HG03575 (cell line): ENCODE measurements at regions not wholly inside any gene's neighbourhood (a gene's known extent, or its start where the extent isn't known, plus 50 kb on each side); places are given as distances from the start of the nearest gene placed in this dataset.
A peak's percentile ranks its signal among the peaks of the same experiment; 100 is the strongest.
"Not testable (repeated sequence)": the region's sequence is repeated elsewhere in the genome, so short reads cannot be mapped to it uniquely, and the experiment has no call there.

Experiments
- ATAC-seq: cut with Tn5 transposase; IDR thresholded peaks from one replicate; pipeline ENCODE4 v1.9.1; 2021; ENCODE audit not compliant: unreplicated experiment, insufficient number of reproducible peaks, low FRiP score; ENCODE audit errors: extremely low read depth

DNA sequence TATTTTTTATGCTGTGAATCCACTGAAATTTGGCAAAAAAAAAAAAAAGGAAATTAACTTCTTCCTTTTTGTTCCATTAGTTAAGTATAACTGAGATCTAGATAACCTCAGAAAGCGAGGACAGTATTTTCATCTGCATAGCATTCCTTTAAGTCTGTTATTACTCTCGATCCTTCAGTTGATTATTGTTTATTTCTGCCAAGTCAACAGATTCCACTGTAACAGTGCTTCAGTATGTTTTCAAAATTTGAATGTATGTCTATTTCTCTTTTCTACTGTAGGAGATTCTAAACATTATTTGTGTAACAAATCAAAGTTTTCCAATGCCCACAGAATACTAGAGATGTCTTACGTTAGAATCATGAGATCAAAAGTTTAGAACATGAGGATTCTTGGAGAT, 133.1 kb upstream of the RGPD4 start:
- ATAC-seq = no peak

DNA sequence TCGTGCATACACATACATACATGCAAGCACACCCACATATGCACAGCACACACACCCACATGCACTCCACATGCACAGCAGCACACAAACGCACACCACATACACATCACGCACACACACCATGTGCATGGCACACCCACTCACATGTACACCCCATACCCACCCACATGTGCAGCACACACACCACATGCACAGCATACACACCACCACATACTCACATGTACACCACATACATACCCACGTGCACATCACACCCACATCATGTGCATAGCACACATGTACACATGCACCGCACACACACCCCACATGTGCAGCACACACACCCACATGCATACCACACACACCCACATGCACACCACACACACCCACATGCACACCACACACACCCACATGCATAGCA, 132.0 kb upstream of the RGPD4 start:
- no peak for ATAC-seq

DNA sequence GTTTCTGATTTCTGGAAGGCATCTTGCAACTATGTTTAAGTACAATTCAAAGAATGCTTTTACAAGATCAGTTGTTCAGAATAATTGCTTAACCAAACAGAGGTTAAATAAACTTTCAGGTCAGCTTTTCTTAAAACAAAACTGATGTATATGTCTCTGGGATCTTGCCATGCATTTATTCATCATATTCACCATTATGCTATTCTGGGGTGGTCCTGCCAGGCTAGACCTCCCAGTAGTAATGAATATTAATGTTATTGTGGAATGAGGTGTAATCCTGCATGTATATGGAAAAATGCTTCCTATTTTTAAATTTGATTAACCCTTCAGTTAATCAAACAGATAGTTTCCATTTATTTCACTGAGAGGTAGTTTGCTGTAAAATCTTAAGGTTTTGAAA, 129.3 kb upstream of the RGPD4 start:
- no peak for ATAC-seq

DNA sequence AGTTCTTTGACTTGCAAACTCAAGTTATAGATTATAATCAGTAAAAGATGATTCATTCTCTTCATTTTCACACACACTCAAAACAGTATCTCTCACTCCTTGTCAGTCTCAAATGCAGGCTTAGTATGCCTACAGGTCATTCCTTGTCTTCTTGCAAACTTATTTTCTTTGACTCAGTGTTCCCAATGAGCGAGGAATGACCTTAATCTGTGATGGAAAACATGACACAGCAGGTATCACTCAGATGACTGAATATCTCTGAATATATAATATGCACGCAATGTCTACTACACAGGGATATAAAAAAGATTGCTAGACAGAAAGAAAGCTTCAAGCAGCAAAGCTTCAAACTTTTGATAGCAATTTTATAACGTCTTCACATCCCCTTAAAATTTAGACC, 127.8 kb upstream of the RGPD4 start:
- ATAC-seq = no peak

DNA sequence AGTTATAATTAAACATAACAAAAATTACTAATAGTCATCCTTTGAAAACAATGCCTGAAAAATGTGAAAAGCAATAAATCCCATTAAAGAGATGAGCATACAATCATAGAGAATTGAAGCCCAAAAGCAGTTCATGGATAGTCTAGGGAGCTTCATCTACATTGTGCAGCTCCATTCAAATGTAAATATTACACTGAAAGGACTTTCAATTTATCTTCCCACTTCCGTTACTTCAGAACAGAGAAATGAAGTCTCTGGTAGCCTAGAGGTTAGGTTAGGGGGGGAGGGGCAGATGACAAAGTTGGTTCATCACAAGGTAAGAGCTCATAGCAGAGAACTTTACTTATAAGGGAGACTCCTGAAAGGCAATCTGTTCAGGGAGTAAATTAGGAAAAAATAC, 126.6 kb upstream of the RGPD4 start:
- ATAC-seq = no peak

DNA sequence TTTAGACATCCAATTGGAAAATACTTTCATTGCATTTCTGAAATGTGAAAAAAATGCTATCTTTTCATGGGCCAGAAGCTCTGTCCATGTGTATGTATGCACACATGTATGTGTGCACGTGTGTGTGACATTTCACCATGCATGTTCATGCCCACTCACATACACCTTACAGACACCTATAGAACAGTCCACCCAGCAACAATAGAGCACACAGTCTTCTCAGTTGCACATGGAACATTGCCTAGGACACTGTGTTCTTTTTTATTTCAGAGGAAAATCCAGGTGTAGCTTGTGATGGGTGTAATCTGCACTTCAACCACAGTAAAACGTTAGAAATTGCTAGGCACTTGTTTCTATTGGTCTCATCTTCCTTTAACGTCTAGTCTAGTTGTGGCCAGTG, 114.8 kb upstream of the RGPD4 start:
- no peak for ATAC-seq

DNA sequence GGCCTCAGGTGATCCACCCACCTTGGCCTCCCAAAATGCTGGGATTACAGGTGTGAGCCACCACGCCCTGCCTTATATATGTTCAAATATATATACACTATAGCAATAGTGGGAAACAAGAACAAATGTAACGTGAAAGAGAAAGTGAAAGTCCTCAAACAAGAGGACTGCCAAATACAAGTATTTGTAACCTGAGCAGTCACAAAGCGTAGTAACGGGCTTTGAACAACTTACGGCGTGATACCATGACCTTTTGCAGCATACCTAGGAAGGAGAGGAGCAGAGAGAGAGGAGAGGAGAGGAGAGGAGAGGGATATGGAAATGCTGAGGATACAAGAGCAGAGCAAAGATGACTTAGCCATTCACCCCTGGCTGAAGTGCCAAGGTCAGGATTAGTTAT, 113.8 kb upstream of the RGPD4 start:
- ATAC-seq = peak; percentile 70

DNA sequence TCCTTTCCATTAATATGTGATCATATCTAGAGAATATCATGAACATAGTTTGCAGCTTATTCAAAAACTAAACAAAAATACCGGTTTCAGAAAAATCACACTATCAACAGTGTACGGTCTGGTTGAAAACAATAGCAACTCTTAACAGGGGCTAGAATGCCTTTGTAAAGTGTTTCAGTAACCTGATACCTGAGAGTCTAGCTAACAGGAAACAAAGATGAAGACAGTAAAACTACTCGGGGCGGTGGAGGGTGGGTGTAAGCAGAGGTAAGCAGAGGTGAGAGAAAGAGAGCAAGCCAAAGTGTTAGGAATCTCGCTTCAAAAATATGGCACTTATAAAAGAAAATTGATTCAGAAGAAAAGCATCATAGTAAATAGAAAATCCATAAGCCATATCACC, 109.0 kb upstream of the RGPD4 start:
- ATAC-seq = no peak

DNA sequence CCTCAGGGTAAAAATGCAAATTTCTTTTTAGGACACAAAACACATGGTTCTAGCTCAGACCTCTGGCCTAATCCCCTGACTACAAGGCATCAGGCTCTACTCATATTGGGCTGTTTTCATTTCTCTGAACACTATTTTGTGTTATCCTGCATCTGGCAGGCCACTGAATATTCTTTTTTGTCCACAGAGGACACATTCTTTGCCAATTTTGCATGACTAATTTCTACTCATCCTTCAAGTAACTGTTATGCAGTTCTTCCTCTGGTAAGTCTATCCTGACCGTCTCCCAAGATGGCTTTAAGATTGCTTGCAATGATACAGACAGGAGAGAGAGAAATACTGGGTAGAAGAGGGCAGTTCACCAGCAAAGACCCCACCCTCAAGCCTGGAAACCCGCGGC, 107.6 kb upstream of the RGPD4 start:
- ATAC-seq = no peak

DNA sequence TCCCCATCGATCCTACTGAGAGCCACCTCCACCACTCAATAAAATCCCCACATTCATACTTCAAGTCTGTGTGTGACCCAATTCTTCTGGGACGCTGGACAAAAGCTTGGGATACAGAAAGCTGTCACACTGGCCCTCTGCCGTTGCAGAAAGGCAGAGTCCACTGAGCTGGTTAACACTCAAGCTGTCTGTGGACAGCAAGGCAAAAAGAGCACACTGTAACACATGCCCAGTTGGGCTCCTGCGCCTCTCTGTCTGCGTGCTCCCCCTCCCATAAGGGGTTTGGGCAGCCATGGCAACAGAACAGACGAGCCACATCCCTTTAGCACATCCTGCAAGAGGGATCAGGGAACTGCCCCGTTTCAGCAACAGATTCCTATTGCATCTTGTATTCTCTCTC, 106.9 kb upstream of the RGPD4 start:
- no peak for ATAC-seq

DNA sequence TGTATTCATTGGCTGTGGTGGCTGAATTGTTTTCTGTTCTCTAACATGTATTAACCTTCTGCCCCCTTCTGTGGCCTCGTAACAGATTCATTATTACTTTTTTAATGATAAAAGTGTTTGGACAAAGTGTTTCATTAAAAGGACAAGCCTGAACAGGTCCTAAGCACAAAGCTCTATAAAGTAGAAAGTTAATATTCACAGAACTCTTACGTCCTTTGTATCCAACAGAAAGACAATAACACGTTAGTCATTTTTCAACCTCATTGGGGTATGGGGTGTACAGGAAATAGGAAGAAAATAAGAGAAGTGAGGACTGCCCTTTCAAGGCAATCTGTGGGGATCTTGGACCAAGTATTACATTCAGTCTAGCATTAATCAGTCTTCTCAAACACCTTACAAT, 105.5 kb upstream of the RGPD4 start:
- no peak for ATAC-seq

DNA sequence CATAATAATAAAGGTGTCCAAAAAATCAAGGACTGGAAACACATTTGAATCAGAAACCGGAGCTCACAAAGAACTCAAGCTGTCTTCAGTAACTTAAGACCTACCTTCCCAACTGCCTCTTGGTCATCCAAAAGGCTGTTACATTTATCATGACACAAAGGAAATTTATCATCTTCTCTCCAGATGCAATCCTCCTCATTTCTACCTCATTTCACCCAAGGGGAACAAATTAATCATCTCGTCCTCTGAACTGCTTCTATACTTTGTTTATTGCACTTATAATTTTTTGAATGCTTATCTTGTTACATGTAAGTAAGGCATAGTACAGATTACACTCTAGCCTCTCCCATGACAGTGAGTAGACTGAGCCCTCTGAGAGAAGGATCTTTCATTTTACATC, 105.1 kb upstream of the RGPD4 start:
- ATAC-seq = no peak

DNA sequence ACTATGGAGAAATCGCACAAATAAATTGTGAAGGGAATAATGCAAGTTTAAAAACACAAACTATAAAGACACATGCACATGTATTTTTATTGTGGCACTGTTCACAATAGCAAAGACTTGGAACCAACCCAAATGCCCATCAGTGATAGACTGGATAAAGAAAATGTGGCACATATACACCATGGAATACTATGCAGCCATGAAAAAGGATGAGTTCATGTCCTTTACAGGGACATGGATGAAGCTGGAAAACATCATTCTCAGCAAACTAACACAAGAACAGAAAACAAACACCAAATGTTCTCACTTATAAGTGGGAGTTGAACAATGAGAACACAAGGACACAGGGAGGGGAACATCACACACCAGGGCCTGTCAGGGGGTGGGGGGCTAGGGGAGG, 100.9 kb upstream of the RGPD4 start:
- ATAC-seq = not testable (repeated sequence)

DNA sequence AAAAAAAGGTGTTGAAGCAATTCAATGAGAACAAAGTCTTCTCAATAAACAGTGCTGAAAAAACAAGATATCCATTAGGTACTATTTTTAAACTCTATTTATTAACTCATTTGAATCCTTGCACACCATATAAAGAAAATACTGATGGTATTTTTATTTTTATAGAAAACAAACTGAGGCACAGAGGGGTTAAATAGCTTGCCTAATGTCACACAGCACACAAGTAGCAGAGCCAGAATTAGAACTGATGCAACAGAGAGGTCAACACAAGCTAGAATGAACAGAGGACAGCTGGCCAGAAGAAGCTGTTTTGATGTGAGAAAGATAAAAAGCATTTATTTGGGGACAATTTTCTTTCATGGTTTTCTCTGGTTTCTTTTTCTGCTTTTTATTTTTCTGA, 99.4 kb upstream of the RGPD4 start:
- no peak for ATAC-seq

DNA sequence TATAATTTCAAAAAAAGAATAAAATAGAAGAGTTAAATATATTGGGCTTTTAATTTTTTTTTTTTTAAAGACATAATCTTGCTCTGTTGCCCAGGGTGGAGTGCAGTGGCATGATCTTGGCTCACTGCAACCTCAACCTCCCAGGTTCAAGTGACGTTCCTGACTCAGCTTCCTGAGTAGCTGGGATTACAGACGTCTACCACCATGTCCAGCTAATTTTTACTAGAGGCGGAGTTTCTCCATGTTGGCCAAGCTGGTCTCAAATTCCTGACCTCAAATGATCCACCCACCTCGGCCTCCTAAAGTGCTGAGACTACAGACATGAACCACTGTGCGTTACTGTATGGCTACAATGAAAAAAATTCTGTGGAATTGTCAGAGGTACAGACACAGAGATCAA, 98.1 kb upstream of the RGPD4 start:
- ATAC-seq = no peak

DNA sequence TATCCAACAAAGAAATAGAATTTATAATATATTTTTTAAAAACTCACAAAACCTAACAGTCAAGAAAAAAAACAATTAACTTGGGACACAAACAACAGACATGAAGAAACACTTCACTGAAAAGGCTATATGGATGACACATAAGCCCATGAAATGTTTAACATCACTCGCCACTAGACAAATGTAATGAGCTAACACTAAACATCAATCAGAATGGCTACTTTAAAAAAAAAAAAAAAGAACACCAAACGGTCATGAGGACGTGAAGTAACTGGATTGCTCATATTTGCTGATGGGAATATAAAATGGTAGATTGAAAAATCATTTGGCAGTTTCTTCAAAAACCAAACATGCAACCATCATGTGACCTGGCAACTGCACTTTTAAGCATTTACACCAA, 97.3 kb upstream of the RGPD4 start:
- no peak for ATAC-seq

DNA sequence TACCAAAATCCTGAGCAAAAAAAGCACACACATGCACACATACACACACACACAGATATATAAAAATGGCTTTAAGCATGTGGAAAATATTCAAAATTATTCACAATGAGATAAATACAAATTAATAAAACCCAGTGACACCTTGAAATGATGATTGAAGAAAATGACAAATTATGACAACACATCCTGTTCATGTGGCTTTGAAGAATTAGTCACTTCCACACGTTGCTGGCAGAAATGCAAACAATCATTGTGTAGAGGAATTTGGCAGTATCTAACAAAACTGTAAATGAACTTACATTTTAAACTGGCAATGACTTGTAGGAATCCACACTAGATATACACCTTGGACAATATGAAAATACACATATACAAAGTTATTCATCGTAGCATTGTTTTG, 95.8 kb upstream of the RGPD4 start:
- no peak for ATAC-seq

DNA sequence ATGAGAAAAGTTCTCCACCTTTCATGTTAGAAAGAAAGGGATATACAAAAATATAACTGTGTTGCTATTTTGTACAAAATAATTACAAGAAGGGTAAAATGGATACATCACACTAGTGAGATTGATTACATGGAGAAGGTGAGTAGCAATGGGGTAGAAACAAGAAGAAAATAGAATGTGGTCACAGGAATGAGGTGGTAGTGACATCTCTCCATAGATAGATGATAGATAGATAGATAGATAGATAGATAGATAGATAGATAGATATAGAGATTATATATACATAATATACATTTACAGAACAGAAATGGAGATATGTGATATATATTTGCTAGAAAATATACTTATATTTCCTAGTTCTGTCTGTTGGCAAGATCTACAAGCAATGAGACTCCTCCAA, 95.3 kb upstream of the RGPD4 start:
- no peak for ATAC-seq

DNA sequence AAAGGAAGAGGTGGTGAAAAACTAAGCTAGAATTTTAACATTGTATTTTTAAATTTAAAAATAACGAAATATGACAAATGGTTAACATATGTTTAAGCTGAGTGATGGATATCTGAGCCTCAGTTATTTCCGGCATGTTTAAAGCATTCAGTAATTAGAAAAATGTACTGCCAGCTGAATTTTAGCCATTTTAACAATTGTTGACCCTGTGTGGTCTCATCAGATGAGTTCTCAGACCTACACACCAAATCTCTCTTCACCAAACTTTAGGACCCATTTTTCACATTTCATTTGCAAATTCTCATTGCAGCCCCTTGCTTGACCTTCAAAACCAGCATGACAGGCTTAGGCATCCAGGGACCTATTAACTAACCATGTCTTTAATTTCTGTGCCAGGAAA, 91.5 kb upstream of the RGPD4 start:
- no peak for ATAC-seq

DNA sequence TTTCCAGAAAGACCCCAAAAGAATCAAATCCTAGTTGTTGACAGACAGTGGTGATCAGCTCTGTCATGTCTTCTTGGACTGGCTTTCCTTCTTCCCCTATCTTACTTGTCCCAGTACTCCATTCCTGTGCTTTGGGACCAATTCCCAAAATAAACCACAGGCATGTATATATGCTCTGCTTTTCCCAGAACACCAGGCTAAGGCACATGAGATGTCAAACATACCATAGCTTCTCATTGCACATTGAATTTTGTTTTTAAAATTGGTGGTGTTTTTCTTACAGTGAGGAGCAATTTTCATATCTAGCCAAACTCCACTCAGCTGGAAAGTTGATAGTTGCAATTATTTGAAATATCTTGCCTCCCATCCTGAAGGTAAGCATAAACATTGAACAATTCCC, 88.9 kb upstream of the RGPD4 start:
- ATAC-seq = no peak

DNA sequence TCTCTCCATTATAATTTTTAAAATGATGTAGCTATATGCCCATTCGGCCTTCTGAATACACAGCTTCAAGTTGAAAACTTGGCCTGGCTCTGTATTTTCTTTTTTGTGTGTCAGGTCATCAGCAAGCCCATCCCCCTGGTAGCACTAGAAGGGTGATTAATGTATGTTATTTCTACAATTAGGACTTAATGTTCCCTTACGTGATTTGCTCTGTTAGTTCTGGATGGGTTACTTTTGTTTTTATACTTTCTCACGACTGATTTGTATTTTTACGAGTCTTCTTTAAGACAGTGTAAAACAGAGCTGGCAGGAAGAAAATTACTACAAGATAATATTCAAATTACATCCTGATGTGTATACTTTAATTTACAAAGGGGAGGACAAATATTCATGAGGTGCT, 88.4 kb upstream of the RGPD4 start:
- no peak for ATAC-seq

DNA sequence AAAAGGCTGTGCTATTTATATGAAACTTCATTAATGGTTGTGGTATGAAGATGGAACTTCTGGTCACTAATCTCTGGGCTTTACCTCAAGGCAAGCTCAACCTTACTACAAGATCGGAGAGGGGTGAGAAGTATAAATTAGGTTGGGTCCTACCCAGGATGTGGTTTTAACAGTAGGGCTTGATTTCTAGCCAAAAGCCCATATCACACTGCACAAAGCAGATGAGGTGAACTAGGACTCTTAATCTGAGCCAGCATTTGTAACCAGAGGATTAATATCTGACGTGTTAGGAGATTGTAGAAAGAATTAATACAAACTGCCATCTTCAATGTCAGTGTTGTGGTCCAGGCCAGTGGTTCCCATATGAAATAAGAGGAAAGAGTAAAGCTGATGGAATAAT, 86.4 kb upstream of the RGPD4 start:
- no peak for ATAC-seq
